ENCODE measurements at regions not wholly inside any gene's neighbourhood (a gene's known extent, or its start where the extent isn't known, plus 50 kb on each side); places are given as distances from the start of the nearest gene placed in this dataset.
A peak's percentile ranks its signal among the peaks of the same experiment; 100 is the strongest.

- H3K4me1 ChIP-seq (ENCODE audit: insufficient read depth) = peaks cover 40% of the 10 kb centered on the region
- peak overlapping the region; percentile 24 for H3K4me2 ChIP-seq
- no peaks in the 10 kb centered on the region for H3K27me3 ChIP-seq (ENCODE audit: insufficient read depth)
- H3K27ac Mint-ChIP-seq = no peak overlapping the region
- H3K36me3 ChIP-seq (ENCODE audit: insufficient read depth) = no peaks in the 10 kb centered on the region
- H3K36me3 Mint-ChIP-seq (ENCODE audit: low read depth) = no peaks in the 10 kb centered on the region
- H4K20me1 ChIP-seq (replicated peaks; ENCODE audit: insufficient read depth) = no peaks in the 10 kb centered on the region; the same call in 1 of the 2 replicates
- no peak overlapping the region for H3K27ac ChIP-seq (ENCODE audit: low read depth)
- no peak overlapping the region for H3K4me3 Mint-ChIP-seq
- no peak for TF ChIP-seq REST (IDR thresholded peaks at IDR 0.05; ENCODE audit: unreplicated experiment)
- TF ChIP-seq ZNF114 (CRISPR knock-in tag; IDR thresholded peaks at IDR 0.05) = no peak
- no peak for TF ChIP-seq EZH2phosphoT487 (IDR thresholded peaks at IDR 0.05; ENCODE audit: unreplicated experiment)
- TF ChIP-seq EZH2 (IDR thresholded peaks at IDR 0.05; ENCODE audit: low read depth, unreplicated experiment) = no peak
- TF ChIP-seq CREB1 (CRISPR knock-in tag; IDR thresholded peaks at IDR 0.05; ENCODE audit: low read depth) = no peak
- TF ChIP-seq ZNF331 (CRISPR knock-in tag; IDR thresholded peaks at IDR 0.05; ENCODE audit: low read depth) = no peak
- no peak for TF ChIP-seq NANOG (IDR thresholded peaks at IDR 0.05; ENCODE audit: borderline replicate concordance)
- no peak for TF ChIP-seq CTCF (conservative IDR thresholded peaks at IDR 0.05; ENCODE audit: low read depth in 2 of 2)
- TF ChIP-seq STAT1 (IDR thresholded peaks at IDR 0.05; ENCODE audit: unreplicated experiment) = no peak
- TF ChIP-seq ETS1 (IDR thresholded peaks at IDR 0.05) = no peak
- TF ChIP-seq JUNB (IDR thresholded peaks at IDR 0.05; ENCODE audit: unreplicated experiment) = no peak
- TF ChIP-seq ZNF462 (CRISPR knock-in tag; IDR thresholded peaks at IDR 0.05) = no peak
- no peak for TF ChIP-seq POLR2AphosphoS5 (IDR thresholded peaks at IDR 0.05; ENCODE audit: low read depth)
- no peak overlapping the region for H3K4me3 ChIP-seq
- H3K9me2 ChIP-seq (ENCODE audit: insufficient read depth) = no peaks in the 10 kb centered on the region
- H3K4me1 Mint-ChIP-seq = peaks cover 28% of the 10 kb centered on the region
- no peaks in the 10 kb centered on the region for H3K79me2 ChIP-seq (replicated peaks; ENCODE audit: insufficient read depth)
- no peaks in the 10 kb centered on the region; the same call in 2 of the 3 replicates for H3K9me3 Mint-ChIP-seq
- H2AFZ ChIP-seq = no peak overlapping the region
- DNase-seq (ENCODE audit: low spot score) (no peak), ATAC-seq (no peak)
- H3F3A ChIP-seq (replicated peaks; ENCODE audit: low read depth) = no peaks in the 10 kb centered on the region
- H3K27me3 Mint-ChIP-seq (ENCODE audit: insufficient read depth, low read depth, poor library complexity) = no peaks in the 10 kb centered on the region
Observed at GRCh38 chr12:66800046-66800445, 121.2 kb upstream of the GRIP1 start.
